GM12878 (cell line): ENCODE measurements at regions not wholly inside any gene's neighbourhood (a gene's known extent, or its start where the extent isn't known, plus 50 kb on each side); places are given as distances from the start of the nearest gene placed in this dataset.

Experiments used
- ATAC-seq: fragments of 200-7000 bp; cut with Tn5 transposase; 3 replicates; pipeline ENCODE4 v1.9.1; 2020; ENCODE audit warnings: mild to moderate bottlenecking, moderate library complexity
- BruUV-seq: library from RNA; stranded (reverse); fragments of 400-500 nt; replicated peaks from 2 replicates; lab custom pipeline; 2021; lab: Mats Ljungman, UMichigan
- CTCF ChIA-PET: fragments of 300-600 bp; sonication (Branson Sonifier 250); formaldehyde crosslinking; extraction: SDS; loops from one replicate; lab custom pipeline; 2021; ENCODE audit warnings: inconsistent platforms; lab: Yijun Ruan, JAX
- POLR2A ChIA-PET: fragments of 350-600 bp; formaldehyde crosslinking; extraction: SDS; loops from one replicate; lab custom pipeline; 2021; ENCODE audit warnings: inconsistent platforms; lab: Charles Lee
- RAD21 ChIA-PET: fragments of 300-600 bp; sonication (Branson Sonifier 250); formaldehyde crosslinking; loops from one replicate; lab custom pipeline; 2023; ENCODE audit warnings: antibody characterized with exemption; ENCODE audit not compliant: unreplicated experiment; lab: Charles Lee
- SMC1A ChIA-PET: fragments of 300-600 bp; sonication (Branson Sonifier 250); formaldehyde crosslinking; loops from one replicate; lab custom pipeline; 2023; ENCODE audit not compliant: unreplicated experiment, uncharacterized antibody; lab: Charles Lee
- DNase-seq: peaks from one replicate; pipeline ENCODE4 v3.0.0-alpha.2; 2011; ENCODE audit warnings: low read depth, low spot score
- FAIRE-seq: peaks from 3 replicates; lab custom pipeline; 2011; peaks lifted over from hg19 to GRCh38; lab: Jason Lieb, UNC
- H2AFZ ChIP-seq: 2 replicates; pipeline ENCODE4 v1.6.0; 2011; ENCODE audit warnings: low read depth, low read length, control low read depth; ENCODE audit not compliant: control insufficient read depth
- H3K27ac ChIP-seq: 2 replicates; pipeline ENCODE4 v1.5.1; 2011; ENCODE audit warnings: control low read depth; ENCODE audit not compliant: control insufficient read depth, insufficient read depth
- H3K27me3 ChIP-seq, 2 experiments: replicated peaks in 1 of 2; 2 replicates each; pipeline versions ENCODE4 v1.6.0 to v1.6.1; 2011; ENCODE audit warnings: low read length in 1 of 2; ENCODE audit not compliant: control insufficient read depth in 2 of 2, insufficient read depth in 2 of 2
- H3K36me3 ChIP-seq, 2 experiments: 2 replicates each; pipeline ENCODE4 v1.5.1; 2011; ENCODE audit warnings: low read length in 1 of 2; ENCODE audit not compliant: control insufficient read depth in 2 of 2, insufficient read depth in 2 of 2
- H3K4me1 ChIP-seq: 2 replicates; pipeline ENCODE4 v1.6.1; 2011; ENCODE audit warnings: mild to moderate bottlenecking, low read length, moderate library complexity, mixed read lengths; ENCODE audit not compliant: control insufficient read depth, insufficient read depth
- H3K4me2 ChIP-seq: 2 replicates; pipeline ENCODE4 v1.6.0; 2011; ENCODE audit warnings: control low read depth; ENCODE audit not compliant: control insufficient read depth, insufficient read depth
- H3K4me3 ChIP-seq: fragments of 200-600 bp; sonication (generic); 2 replicates; pipeline ENCODE4 v1.5.1; 2016
- H3K79me2 ChIP-seq: 2 replicates; pipeline ENCODE4 v1.6.0; 2011; ENCODE audit warnings: low read length; ENCODE audit not compliant: control insufficient read depth, insufficient read depth
- H3K9ac ChIP-seq: 2 replicates; pipeline ENCODE4 v1.8.0; 2011; ENCODE audit warnings: low read length, control low read depth, mixed read lengths; ENCODE audit not compliant: control insufficient read depth, insufficient read depth
- H3K9me3 ChIP-seq: replicated peaks from 3 replicates; pipeline ENCODE4 v1.5.1; 2011; ENCODE audit warnings: mild to moderate bottlenecking, low read length; ENCODE audit not compliant: control insufficient read depth, insufficient read depth
- H4K20me1 ChIP-seq: 2 replicates; pipeline ENCODE4 v1.6.0; 2011; ENCODE audit not compliant: control insufficient read depth, insufficient read depth
- CBFB ChIP-seq: IDR thresholded peaks from 2 replicates; pipeline ENCODE4 v1.6.1; 2016; ENCODE audit warnings: antibody characterized with exemption, low read depth
- DPF2 ChIP-seq: fragments of 450-650 bp; IDR thresholded peaks from 2 replicates; pipeline ENCODE4 v1.6.1; 2017; ENCODE audit warnings: mild to moderate bottlenecking
- GATAD2B ChIP-seq: fragments of 450-650 bp; conservative IDR thresholded peaks from 2 replicates; pipeline ENCODE4 v1.6.1; 2017; ENCODE audit warnings: low read depth, mild to moderate bottlenecking, moderate library complexity
- LARP7 ChIP-seq: fragments of 450-650 bp; IDR thresholded peaks from 2 replicates; pipeline ENCODE4 v1.6.1; 2017; ENCODE audit warnings: mild to moderate bottlenecking
- MEF2A ChIP-seq: IDR thresholded peaks from 2 replicates; pipeline ENCODE4 v1.6.1; 2011; ENCODE audit warnings: low read depth, mild to moderate bottlenecking, low read length, moderate library complexity; ENCODE audit not compliant: insufficient read depth
- MYB ChIP-seq: fragments of 150-350 bp; IDR thresholded peaks from 2 replicates; pipeline ENCODE4 v1.6.1; 2014; ENCODE audit warnings: mild to moderate bottlenecking, low read depth, low read length, borderline replicate concordance
- PML ChIP-seq: IDR thresholded peaks from 2 replicates; pipeline ENCODE4 v1.6.1; 2012; ENCODE audit warnings: low read length, inconsistent platforms
- RAD21 ChIP-seq: IDR thresholded peaks from 2 replicates; pipeline ENCODE4 v1.6.1; 2011; ENCODE audit warnings: mild to moderate bottlenecking, low read depth, low read length, moderate library complexity; ENCODE audit not compliant: insufficient read depth
- RELA ChIP-seq: fragments of 450-650 bp; IDR thresholded peaks from 2 replicates; pipeline ENCODE4 v1.8.0; 2014; ENCODE audit warnings: borderline replicate concordance; ENCODE audit not compliant: partially characterized antibody
- SP1 ChIP-seq: IDR thresholded peaks from one replicate; pipeline ENCODE4 v1.6.1; 2011; ENCODE audit warnings: low read depth, low read length
- TBL1XR1 ChIP-seq: IDR thresholded peaks from 2 replicates; pipeline ENCODE4 v1.6.1; 2012; ENCODE audit warnings: low read depth, low read length, improper control_type of control experiment
- TCF7 ChIP-seq: IDR thresholded peaks from 2 replicates; pipeline ENCODE4 v1.6.1; 2014; ENCODE audit warnings: antibody characterized with exemption, borderline replicate concordance
- YBX1 ChIP-seq: fragments of 450-650 bp; IDR thresholded peaks from 2 replicates; pipeline ENCODE4 v1.6.1; 2016; ENCODE audit warnings: antibody characterized with exemption
- ZBED1 ChIP-seq: IDR thresholded peaks from 2 replicates; pipeline ENCODE4 v1.6.1; 2016; ENCODE audit warnings: borderline replicate concordance
- ZNF274 ChIP-seq: IDR thresholded peaks from one replicate; pipeline ENCODE4 v1.8.0; 2011; ENCODE audit not compliant: insufficient read length, insufficient read depth
- ZSCAN29 ChIP-seq: fragments of 450-650 bp; IDR thresholded peaks from 2 replicates; pipeline ENCODE4 v1.6.1; 2017; ENCODE audit warnings: mild to moderate bottlenecking, moderate library complexity
- in situ Hi-C: fragments of 300-500 bp; cut with MboI; formaldehyde crosslinking; loops from 9 replicates; pipeline ENCODE4 v1.14.3; 2018; ENCODE audit warnings: mixed read lengths
- intact Hi-C: fragments of 100-400 bp; cut with micrococcal nuclease; formaldehyde crosslinking; loops from one replicate; pipeline ENCODE4 v1.14.2; 2022; ENCODE audit not compliant: unreplicated experiment
- TF ChIP-seq, protein P1 (sequence below): fragments of 450-650 bp; IDR thresholded peaks from 2 replicates; pipeline ENCODE4 v1.6.1; 2016; ENCODE audit warnings: mild to moderate bottlenecking
- TF ChIP-seq, protein P2 (sequence below): IDR thresholded peaks from 2 replicates; pipeline ENCODE4 v1.6.1; 2012; ENCODE audit warnings: mild to moderate bottlenecking, low read depth, low read length

DNA sequence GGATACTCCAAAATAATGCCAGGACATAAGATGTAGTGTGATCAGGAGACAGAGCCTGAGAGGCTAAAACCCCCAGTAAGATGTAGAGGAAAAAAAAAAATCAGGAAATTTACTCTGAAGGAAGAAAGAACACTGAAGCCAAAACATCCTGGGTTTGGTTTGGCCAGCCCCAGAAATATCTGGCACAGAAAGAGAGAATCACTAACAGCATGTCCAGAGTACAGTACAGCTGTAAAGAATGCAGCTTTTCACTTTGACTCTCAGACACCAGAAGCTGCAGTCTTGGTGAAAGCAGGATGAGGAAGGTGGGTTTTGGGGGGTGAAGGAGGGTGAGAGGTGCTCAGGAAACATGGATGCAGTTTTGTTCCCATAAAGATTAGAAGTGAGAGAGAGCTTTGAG is 1577.7 kb upstream of the ACVR2A start:
- ATAC-seq = peak; percentile 31; the same call in 1 of the 3 replicates
- Histone ChIP-seq H3K4me2 (no peak overlapping the region), H3K79me2 (no peaks in the 10 kb centered on the region), H3K4me3 (no peak overlapping the region), H3K9me3 (no peaks in the 10 kb centered on the region), H4K20me1 (no peaks in the 10 kb centered on the region), H3K27ac (no peak overlapping the region), H3K4me1 (no peaks in the 10 kb centered on the region), H3K27me3 (no peaks in the 10 kb centered on the region), H3K36me3 (no peaks in the 10 kb centered on the region), H2AFZ (no peak overlapping the region), H3K9ac (no peak overlapping the region)
- no peak for FAIRE-seq
- DNase-seq = no peak
- CTCF ChIA-PET = no interaction called here
- RAD21 ChIA-PET = no interaction called here
- SMC1A ChIA-PET = interaction anchor here (0.8 to 1.3 kb wide), 2 partner anchors 22 to 240 kb away, joined by 3 to 6 read pairs; no protein-coding TSS in a partner anchor
- intact Hi-C loops (no loop called here), in situ Hi-C loops (no loop called here)
- no TSS peak for BruUV-seq
- POLR2A ChIA-PET = no interaction called here
- TF ChIP-seq LARP7 = no peak
- no peak for TF ChIP-seq RAD21
- TF ChIP-seq MEF2A = no peak
- TF ChIP-seq TBL1XR1 = no peak
- no peak for TF ChIP-seq GATAD2B
- TF ChIP-seq, protein P1, sequence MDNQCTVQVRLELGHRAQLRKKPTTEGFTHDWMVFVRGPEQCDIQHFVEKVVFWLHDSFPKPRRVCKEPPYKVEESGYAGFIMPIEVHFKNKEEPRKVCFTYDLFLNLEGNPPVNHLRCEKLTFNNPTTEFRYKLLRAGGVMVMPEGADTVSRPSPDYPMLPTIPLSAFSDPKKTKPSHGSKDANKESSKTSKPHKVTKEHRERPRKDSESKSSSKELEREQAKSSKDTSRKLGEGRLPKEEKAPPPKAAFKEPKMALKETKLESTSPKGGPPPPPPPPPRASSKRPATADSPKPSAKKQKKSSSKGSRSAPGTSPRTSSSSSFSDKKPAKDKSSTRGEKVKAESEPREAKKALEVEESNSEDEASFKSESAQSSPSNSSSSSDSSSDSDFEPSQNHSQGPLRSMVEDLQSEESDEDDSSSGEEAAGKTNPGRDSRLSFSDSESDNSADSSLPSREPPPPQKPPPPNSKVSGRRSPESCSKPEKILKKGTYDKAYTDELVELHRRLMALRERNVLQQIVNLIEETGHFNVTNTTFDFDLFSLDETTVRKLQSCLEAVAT = no peak
- TF ChIP-seq DPF2 = no peak
- no peak for TF ChIP-seq MYB
- no peak for TF ChIP-seq ZBED1
- TF ChIP-seq ZNF274 = no peak
- no peak for TF ChIP-seq TCF7
- TF ChIP-seq YBX1 = no peak
- TF ChIP-seq SP1 = no peak
- TF ChIP-seq, protein P2, sequence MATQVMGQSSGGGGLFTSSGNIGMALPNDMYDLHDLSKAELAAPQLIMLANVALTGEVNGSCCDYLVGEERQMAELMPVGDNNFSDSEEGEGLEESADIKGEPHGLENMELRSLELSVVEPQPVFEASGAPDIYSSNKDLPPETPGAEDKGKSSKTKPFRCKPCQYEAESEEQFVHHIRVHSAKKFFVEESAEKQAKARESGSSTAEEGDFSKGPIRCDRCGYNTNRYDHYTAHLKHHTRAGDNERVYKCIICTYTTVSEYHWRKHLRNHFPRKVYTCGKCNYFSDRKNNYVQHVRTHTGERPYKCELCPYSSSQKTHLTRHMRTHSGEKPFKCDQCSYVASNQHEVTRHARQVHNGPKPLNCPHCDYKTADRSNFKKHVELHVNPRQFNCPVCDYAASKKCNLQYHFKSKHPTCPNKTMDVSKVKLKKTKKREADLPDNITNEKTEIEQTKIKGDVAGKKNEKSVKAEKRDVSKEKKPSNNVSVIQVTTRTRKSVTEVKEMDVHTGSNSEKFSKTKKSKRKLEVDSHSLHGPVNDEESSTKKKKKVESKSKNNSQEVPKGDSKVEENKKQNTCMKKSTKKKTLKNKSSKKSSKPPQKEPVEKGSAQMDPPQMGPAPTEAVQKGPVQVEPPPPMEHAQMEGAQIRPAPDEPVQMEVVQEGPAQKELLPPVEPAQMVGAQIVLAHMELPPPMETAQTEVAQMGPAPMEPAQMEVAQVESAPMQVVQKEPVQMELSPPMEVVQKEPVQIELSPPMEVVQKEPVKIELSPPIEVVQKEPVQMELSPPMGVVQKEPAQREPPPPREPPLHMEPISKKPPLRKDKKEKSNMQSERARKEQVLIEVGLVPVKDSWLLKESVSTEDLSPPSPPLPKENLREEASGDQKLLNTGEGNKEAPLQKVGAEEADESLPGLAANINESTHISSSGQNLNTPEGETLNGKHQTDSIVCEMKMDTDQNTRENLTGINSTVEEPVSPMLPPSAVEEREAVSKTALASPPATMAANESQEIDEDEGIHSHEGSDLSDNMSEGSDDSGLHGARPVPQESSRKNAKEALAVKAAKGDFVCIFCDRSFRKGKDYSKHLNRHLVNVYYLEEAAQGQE = no peak
- no peak for TF ChIP-seq ZSCAN29
- no peak for TF ChIP-seq CBFB
- no peak for TF ChIP-seq PML
- TF ChIP-seq RELA = no peak
